ENCODE measurements at regions not wholly inside any gene's neighbourhood (a gene's known extent, or its start where the extent isn't known, plus 50 kb on each side); places are given as distances from the start of the nearest gene placed in this dataset.

DNA sequence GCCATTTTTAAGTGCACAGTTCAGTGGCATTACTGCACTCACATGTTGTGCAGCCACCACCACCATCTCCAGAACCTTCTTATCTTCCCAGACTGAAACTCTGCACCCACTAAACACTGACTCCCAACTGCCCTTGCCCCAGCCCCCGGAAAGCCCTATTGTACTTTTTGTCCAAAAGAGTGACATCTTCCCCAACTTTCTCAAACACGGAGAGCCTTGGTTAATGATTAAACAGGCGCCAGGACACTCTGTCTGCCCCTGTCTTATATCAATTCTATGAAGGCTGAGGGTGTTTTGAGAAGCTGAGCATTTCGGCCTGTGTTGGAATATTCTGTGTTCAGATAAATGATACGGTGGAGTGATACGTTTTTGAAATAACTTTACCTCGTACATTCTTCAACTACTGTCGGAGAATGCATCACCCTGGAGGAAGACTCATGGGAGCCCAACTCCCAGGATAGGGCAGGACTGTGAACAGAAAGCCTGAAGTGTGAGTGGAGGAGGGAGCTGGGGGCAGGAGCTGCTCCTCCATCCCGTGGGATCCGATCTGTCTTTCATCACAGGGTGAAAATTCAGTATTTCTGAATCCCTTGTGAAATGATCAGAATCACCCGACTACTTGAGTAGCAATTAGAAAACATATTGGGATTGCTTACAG lies 68.7 kb upstream of the FOXC1 start:
- H3K4me1 Mint-ChIP-seq (ENCODE audit: low read depth), result peaks cover 9% of the 10 kb centered on the region

GRCh38 chr6:1542335-1542734 lies 67.4 kb upstream of the FOXC1 start:
- Mint-ChIP-seq H3K4me3 (no peak overlapping the region), H3K27me3 (ENCODE audit: low read depth) (no peaks in the 10 kb centered on the region), H3K9me3 (no peaks in the 10 kb centered on the region), H3K36me3 (ENCODE audit: insufficient read depth) (no peaks in the 10 kb centered on the region), H3K4me1 (ENCODE audit: low read depth) (no peaks in the 10 kb centered on the region)
- DNase-seq (no peak), ATAC-seq (no peak)

More for the DNA sequence above, 68.7 kb upstream of the FOXC1 start:
- H3K36me3 Mint-ChIP-seq (ENCODE audit: insufficient read depth), result no peaks in the 10 kb centered on the region
- H3K27me3 Mint-ChIP-seq (ENCODE audit: low read depth), result no peaks in the 10 kb centered on the region
- no peak for DNase-seq
- no peaks in the 10 kb centered on the region for H3K9me3 Mint-ChIP-seq
- H3K4me3 Mint-ChIP-seq, result no peak overlapping the region
- ATAC-seq, result no peak

DNA sequence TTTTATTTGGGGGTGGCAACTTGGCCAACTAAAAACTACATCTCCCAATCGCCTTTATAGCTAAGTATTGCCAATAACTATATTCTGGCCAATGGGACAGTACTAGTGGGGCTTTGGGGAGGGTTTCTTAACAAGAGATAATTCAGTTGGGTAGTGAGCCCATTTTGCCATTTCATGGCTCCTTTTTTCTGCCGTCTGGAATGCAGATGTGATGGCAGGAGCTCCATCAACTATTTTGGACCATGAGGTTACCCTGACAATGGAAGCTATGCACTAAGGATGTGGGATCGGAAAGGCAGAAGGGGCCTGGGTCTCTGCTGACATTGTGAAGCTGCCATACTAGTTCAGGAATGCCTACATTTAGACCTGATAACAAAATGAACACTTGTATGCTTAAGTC lies 67.0 kb upstream of the FOXC1 start:
- no peaks in the 10 kb centered on the region for H3K36me3 Mint-ChIP-seq (ENCODE audit: insufficient read depth)
- no peaks in the 10 kb centered on the region for H3K27me3 Mint-ChIP-seq (ENCODE audit: low read depth)
- no peaks in the 10 kb centered on the region for H3K9me3 Mint-ChIP-seq
- no peaks in the 10 kb centered on the region for H3K4me1 Mint-ChIP-seq (ENCODE audit: low read depth)
- ATAC-seq (no peak), DNase-seq (no peak)
- H3K4me3 Mint-ChIP-seq, result no peak overlapping the region

GRCh38 chr6:1544000-1544399 lies 65.7 kb upstream of the FOXC1 start:
- Mint-ChIP-seq H3K4me1 (ENCODE audit: low read depth) (no peaks in the 10 kb centered on the region), H3K27me3 (ENCODE audit: low read depth) (peaks cover 4% of the 10 kb centered on the region), H3K36me3 (ENCODE audit: insufficient read depth) (peaks cover 2% of the 10 kb centered on the region), H3K4me3 (no peak overlapping the region), H3K9me3 (no peaks in the 10 kb centered on the region)
- ATAC-seq (no peak), DNase-seq (no peak)

GRCh38 chr6:1544603-1545002 lies 65.1 kb upstream of the FOXC1 start:
- Mint-ChIP-seq H3K27me3 (ENCODE audit: low read depth) (peaks cover 4% of the 10 kb centered on the region), H3K4me1 (ENCODE audit: low read depth) (no peaks in the 10 kb centered on the region), H3K9me3 (no peaks in the 10 kb centered on the region), H3K36me3 (ENCODE audit: insufficient read depth) (peaks cover 2% of the 10 kb centered on the region), H3K4me3 (no peak overlapping the region)
- ATAC-seq (no peak), DNase-seq (no peak)

GRCh38 chr6:1545654-1546053 lies 64.1 kb upstream of the FOXC1 start:
- no peak for ATAC-seq
- peaks cover 2% of the 10 kb centered on the region for H3K36me3 Mint-ChIP-seq (ENCODE audit: insufficient read depth)
- DNase-seq, result no peak
- H3K4me1 Mint-ChIP-seq (ENCODE audit: low read depth), result no peaks in the 10 kb centered on the region
- H3K4me3 Mint-ChIP-seq, result no peak overlapping the region
- H3K9me3 Mint-ChIP-seq, result no peaks in the 10 kb centered on the region
- H3K27me3 Mint-ChIP-seq (ENCODE audit: low read depth), result peaks cover 4% of the 10 kb centered on the region

- DNase-seq (no peak), ATAC-seq (no peak)
- no peaks in the 10 kb centered on the region for H3K9me3 Mint-ChIP-seq
- H3K27me3 Mint-ChIP-seq (ENCODE audit: low read depth), result peaks cover 4% of the 10 kb centered on the region
- no peak overlapping the region for H3K4me3 Mint-ChIP-seq
- H3K36me3 Mint-ChIP-seq (ENCODE audit: insufficient read depth), result peaks cover 2% of the 10 kb centered on the region
- H3K4me1 Mint-ChIP-seq (ENCODE audit: low read depth), result no peaks in the 10 kb centered on the region
These were observed 61.9 kb upstream of the FOXC1 start for GRCh38 chr6:1547785-1548184.

DNA sequence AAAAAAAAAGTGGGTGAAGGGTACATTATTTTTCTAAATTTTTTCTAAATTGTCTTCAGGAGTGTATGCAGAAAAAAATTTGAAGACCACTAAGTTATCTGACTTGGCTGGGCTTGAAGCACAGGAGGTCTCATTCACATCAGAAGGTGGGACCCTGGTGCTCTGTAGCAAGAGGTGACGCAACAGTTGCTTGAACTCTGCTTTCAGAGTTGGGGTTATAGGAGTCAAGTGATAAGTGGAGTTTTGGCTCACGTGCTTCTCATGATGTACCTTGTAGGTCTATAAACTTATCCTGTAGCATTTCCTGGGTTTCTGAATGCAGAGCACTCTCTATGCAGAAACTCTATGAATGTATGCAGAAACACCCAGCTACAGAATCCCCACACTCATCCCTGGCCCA lies 58.5 kb upstream of the FOXC1 start:
- DNase-seq (no peak), ATAC-seq (no peak)
- Mint-ChIP-seq H3K4me3 (no peak overlapping the region), H3K27me3 (ENCODE audit: low read depth) (peaks cover 20% of the 10 kb centered on the region), H3K9me3 (no peaks in the 10 kb centered on the region), H3K36me3 (ENCODE audit: insufficient read depth) (peaks cover 2% of the 10 kb centered on the region), H3K4me1 (ENCODE audit: low read depth) (peaks cover 16% of the 10 kb centered on the region)

- no peak overlapping the region for H3K4me3 Mint-ChIP-seq
- DNase-seq (no peak), ATAC-seq (no peak)
- H3K9me3 Mint-ChIP-seq, result no peaks in the 10 kb centered on the region
- peaks cover 16% of the 10 kb centered on the region for H3K4me1 Mint-ChIP-seq (ENCODE audit: low read depth)
- peaks cover 2% of the 10 kb centered on the region for H3K36me3 Mint-ChIP-seq (ENCODE audit: insufficient read depth)
- peaks cover 28% of the 10 kb centered on the region for H3K27me3 Mint-ChIP-seq (ENCODE audit: low read depth)
These were observed 57.4 kb upstream of the FOXC1 start for GRCh38 chr6:1552296-1552761.

DNA sequence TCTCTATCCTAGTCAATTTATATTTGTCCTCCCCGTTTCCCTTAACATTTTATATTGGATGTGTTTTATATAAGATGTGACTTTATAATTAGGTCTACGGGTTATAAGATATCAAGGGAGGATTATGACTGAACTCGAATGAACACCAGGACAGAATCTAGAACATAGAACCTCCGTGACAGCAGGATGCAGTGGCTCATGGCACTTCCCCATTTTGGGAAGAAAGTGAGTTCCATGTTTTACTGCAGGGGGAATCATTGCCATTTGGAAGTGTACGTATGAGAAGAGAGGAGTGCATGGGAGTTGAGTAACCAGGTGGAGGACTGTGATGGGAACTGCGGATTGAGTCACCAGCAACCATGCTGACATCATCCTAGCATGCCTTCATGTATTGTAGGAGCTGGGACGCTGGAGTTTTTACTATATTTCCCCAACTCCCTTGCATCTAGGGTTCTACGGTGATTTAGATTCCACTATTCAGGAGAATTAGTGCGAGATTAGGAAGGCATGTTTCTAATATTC lies 56.1 kb upstream of the FOXC1 start:
- H3K9me3 Mint-ChIP-seq, result no peaks in the 10 kb centered on the region
- H3K36me3 Mint-ChIP-seq (ENCODE audit: insufficient read depth), result no peaks in the 10 kb centered on the region
- peaks cover 25% of the 10 kb centered on the region for H3K27me3 Mint-ChIP-seq (ENCODE audit: low read depth)
- no peak for DNase-seq
- H3K4me3 Mint-ChIP-seq, result peak overlapping the region; percentile 80
- peaks cover 16% of the 10 kb centered on the region for H3K4me1 Mint-ChIP-seq (ENCODE audit: low read depth)
- ATAC-seq, result no peak

GRCh38 chr6:1554141-1554475 lies 55.6 kb upstream of the FOXC1 start:
- no peak for ATAC-seq
- Mint-ChIP-seq H3K4me1 (ENCODE audit: low read depth) (peaks cover 16% of the 10 kb centered on the region), H3K36me3 (ENCODE audit: insufficient read depth) (no peaks in the 10 kb centered on the region), H3K4me3 (peak overlapping the region; percentile 80), H3K9me3 (no peaks in the 10 kb centered on the region), H3K27me3 (ENCODE audit: low read depth) (peaks cover 25% of the 10 kb centered on the region)
- no peak for DNase-seq

DNA sequence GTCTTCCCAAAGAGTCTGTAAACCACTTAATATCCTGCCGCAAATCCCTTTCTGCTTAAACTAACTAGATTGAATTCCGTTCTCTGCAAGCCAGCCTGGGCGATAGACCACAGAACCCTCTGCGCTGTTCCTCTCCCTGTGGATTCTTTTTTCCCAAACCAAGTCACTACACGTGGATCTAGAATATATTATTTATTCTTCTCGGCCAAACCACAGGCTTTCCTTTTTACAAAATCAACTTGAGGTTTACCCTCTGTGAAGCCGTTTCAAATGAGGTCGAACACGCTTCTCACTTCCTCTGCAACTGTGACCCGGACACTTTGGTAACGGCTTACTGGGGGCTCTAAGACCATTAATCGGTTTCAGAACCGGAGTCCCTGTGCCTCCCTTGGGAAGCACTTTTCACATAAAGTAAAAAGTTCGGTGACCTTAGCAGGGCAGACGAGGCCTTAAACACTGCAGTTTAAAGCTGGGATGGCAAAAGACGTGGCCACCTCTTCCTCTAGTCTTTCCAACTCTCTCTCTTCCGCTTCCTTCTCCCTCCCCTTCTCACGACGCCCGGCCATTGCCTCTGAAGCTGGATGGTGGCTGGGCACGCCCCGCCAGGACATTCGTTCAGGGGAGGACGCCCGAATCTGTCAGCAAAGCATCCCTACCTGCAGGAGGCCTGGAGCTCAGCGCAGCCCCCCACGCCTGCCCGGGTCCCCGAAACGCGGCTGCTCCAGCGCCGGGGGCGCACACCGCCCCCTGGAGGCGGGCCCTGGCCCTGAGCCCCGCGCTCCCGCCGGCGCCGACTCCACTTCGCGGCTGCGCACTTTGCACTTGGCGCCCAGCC lies 55.0 kb upstream of the FOXC1 start:
- peak; percentile 94 to 95 for ATAC-seq
- Mint-ChIP-seq H3K36me3 (ENCODE audit: insufficient read depth) (no peaks in the 10 kb centered on the region), H3K9me3 (no peaks in the 10 kb centered on the region), H3K27me3 (ENCODE audit: low read depth) (peaks cover 25% of the 10 kb centered on the region), H3K4me1 (ENCODE audit: low read depth) (peaks cover 16% of the 10 kb centered on the region), H3K4me3 (peak overlapping the region; percentile 80)
- DNase-seq, result peak; percentile 54

DNA sequence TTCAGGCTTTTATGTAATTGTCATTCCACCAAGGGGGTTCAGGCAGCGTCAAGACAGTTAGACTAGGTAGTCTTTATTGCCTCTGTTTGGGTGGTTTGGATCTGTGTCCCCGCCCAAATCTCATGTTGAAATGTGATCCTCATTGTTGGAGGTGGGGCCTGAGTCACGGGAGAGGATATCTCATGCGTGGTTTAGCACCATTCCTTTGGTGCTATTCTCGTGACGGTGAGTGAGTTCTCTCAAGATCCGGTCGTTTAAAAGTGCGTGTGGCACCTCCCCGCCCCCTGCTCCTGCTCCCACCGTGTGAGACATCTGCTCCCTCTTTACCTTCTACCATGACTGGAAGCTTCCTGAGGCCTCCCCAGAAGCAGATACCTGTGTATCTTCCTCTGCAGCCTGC lies 51.3 kb upstream of the FOXC1 start:
- Mint-ChIP-seq H3K36me3 (ENCODE audit: insufficient read depth) (no peaks in the 10 kb centered on the region), H3K4me1 (ENCODE audit: low read depth) (peaks cover 16% of the 10 kb centered on the region), H3K27me3 (ENCODE audit: low read depth) (peaks cover 30% of the 10 kb centered on the region), H3K9me3 (no peaks in the 10 kb centered on the region), H3K4me3 (no peak overlapping the region)
- DNase-seq (no peak), ATAC-seq (no peak)
